Naive thymus-derived CD4-positive, alpha-beta T cell (primary cell): ENCODE measurements at regions not wholly inside any gene's neighbourhood (a gene's known extent, or its start where the extent isn't known, plus 50 kb on each side); places are given as distances from the start of the nearest gene placed in this dataset.
"Not testable (repeated sequence)": the region's sequence is repeated elsewhere in the genome, so short reads cannot be mapped to it uniquely, and the experiment has no call there.

Source experiments
- ATAC-seq: fragments of 150-1000 bp; cut with Tn5 transposase; 2 replicates; pipeline ENCODE4 v1.10.0; 2021; ENCODE audit warnings: mild to moderate bottlenecking, moderate library complexity
- CTCF ChIA-PET: fragments of 350-600 bp; sonication (Branson Sonifier 250); formaldehyde crosslinking; loops from one replicate; lab custom pipeline; 2021; ENCODE audit warnings: antibody characterized with exemption; lab: Charles Lee
- POLR2A ChIA-PET: fragments of 350-600 bp; sonication (Branson Sonifier 250); formaldehyde crosslinking; loops from one replicate; lab custom pipeline; 2021; ENCODE audit warnings: antibody characterized with exemption, inconsistent platforms; lab: Charles Lee
- DNase-seq, 9 donors: peaks; one replicate each; pipeline versions ENCODE4 v3.0.0 to v3.0.0-alpha.2; 2020 to 2022; ENCODE audit warnings: mixed read lengths in 1 of 9
- H3K27ac ChIP-seq: one replicate; pipeline ENCODE4 v1.7.0; 2013; ENCODE audit warnings: mild to moderate bottlenecking, low read depth, low read length, moderate library complexity
- H3K27me3 ChIP-seq, 2 donors: one replicate each; pipeline ENCODE4 v1.7.0; 2013; ENCODE audit warnings: low read length in 2 of 2, mild to moderate bottlenecking in 2 of 2, moderate library complexity in 2 of 2; ENCODE audit not compliant: control insufficient read depth in 2 of 2, insufficient read depth in 2 of 2
- H3K36me3 ChIP-seq, 3 experiments: 1 replicate in 2 of 3; 2 replicates in 1 of 3; pipeline ENCODE4 v1.7.0; 2013; ENCODE audit warnings: low read length in 3 of 3, mild to moderate bottlenecking in 3 of 3, moderate library complexity in 1 of 3; ENCODE audit not compliant: insufficient read depth in 3 of 3, control insufficient read depth in 2 of 3
- H3K4me1 ChIP-seq, 2 donors: one replicate each; pipeline ENCODE4 v1.7.0; 2013; ENCODE audit warnings: low read length in 2 of 2, mild to moderate bottlenecking in 2 of 2, moderate library complexity in 1 of 2; ENCODE audit not compliant: control insufficient read depth in 2 of 2, insufficient read depth in 2 of 2
- H3K4me3 ChIP-seq: 2 replicates; pipeline ENCODE4 v1.7.0; 2013; ENCODE audit warnings: mild to moderate bottlenecking, low read length
- H3K9me3 ChIP-seq, 3 experiments: 1 replicate in 2 of 3; 2 replicates in 1 of 3; pipeline ENCODE4 v1.7.0; 2013; ENCODE audit warnings: low read length in 3 of 3; ENCODE audit not compliant: control insufficient read depth in 2 of 3
- H3K27ac Mint-ChIP-seq, 9 donors: one replicate each; pipeline ENCODE4 v1.8.0; 2020 to 2022; ENCODE audit warnings: mixed read lengths in 9 of 9, mild to moderate bottlenecking in 8 of 9, moderate library complexity in 5 of 9, inconsistent platforms in 2 of 9
- H3K27me3 Mint-ChIP-seq, 5 donors: one replicate each; pipeline ENCODE4 v1.8.0; 2021 to 2022; ENCODE audit warnings: mixed read lengths in 5 of 5, mild to moderate bottlenecking in 1 of 5
- H3K36me3 Mint-ChIP-seq, 5 donors: one replicate each; pipeline ENCODE4 v1.8.0; 2020 to 2022; ENCODE audit warnings: mixed read lengths in 5 of 5, mild to moderate bottlenecking in 3 of 5, inconsistent platforms in 1 of 5
- H3K4me1 Mint-ChIP-seq, 7 donors: one replicate each; pipeline ENCODE4 v1.8.0; 2020 to 2022; ENCODE audit warnings: mixed read lengths in 7 of 7, mild to moderate bottlenecking in 3 of 7, inconsistent platforms in 1 of 7
- H3K4me3 Mint-ChIP-seq, 10 donors: one replicate each; pipeline ENCODE4 v1.8.0; 2020 to 2022; ENCODE audit warnings: mild to moderate bottlenecking in 10 of 10, mixed read lengths in 10 of 10, moderate library complexity in 6 of 10, inconsistent platforms in 2 of 10
- H3K9me3 Mint-ChIP-seq, 11 donors: one replicate each; pipeline ENCODE4 v1.8.0; 2020 to 2022; ENCODE audit warnings: mixed read lengths in 11 of 11, mild to moderate bottlenecking in 4 of 11, inconsistent platforms in 1 of 11, moderate library complexity in 1 of 11
- intact Hi-C, 2 donors: fragments of 100-400 bp; cut with micrococcal nuclease; formaldehyde crosslinking; loops; one replicate each; pipeline ENCODE4 v1.15.1; 2023

- ChIA-PET POLR2A (no interaction called here), CTCF (no interaction called here)
- DNase-seq (no peak), ATAC-seq (no peak)
- intact Hi-C loops = no loop called here
- Histone ChIP-seq H3K9me3 (no peaks in the 10 kb centered on the region), H3K4me3 (no peak overlapping the region), H3K27me3 (no peaks in the 10 kb centered on the region), H3K4me1 (no peaks in the 10 kb centered on the region), H3K36me3 (no peaks in the 10 kb centered on the region), H3K27ac (no peak overlapping the region)
- Mint-ChIP-seq H3K4me1 (no peaks in the 10 kb centered on the region), H3K36me3 (no peaks in the 10 kb centered on the region), H3K4me3 (no peak overlapping the region), H3K27ac (no peak overlapping the region), H3K27me3 (peaks cover 0 to 5% (median 0%) of the 10 kb centered on the region in 5 donors), H3K9me3 (peaks cover 2 to 49% (median 15%) of the 10 kb centered on the region in 11 donors)
Measured at GRCh38 chr15:23797747-23798446, 110.8 kb upstream of the NDN start.

GRCh38 chr15:23801881-23802280, 114.8 kb upstream of the NDN start:
- no peaks in the 10 kb centered on the region for H3K4me1 Mint-ChIP-seq
- peaks cover 2 to 29% (median 10%) of the 10 kb centered on the region in 11 donors for H3K9me3 Mint-ChIP-seq
- peaks cover 0 to 5% (median 0%) of the 10 kb centered on the region in 5 donors for H3K27me3 Mint-ChIP-seq
- Histone ChIP-seq H3K4me1 (no peaks in the 10 kb centered on the region), H3K27me3 (no peaks in the 10 kb centered on the region), H3K36me3 (no peaks in the 10 kb centered on the region), H3K27ac (no peak overlapping the region), H3K4me3 (no peak overlapping the region), H3K9me3 (no peaks in the 10 kb centered on the region)
- H3K27ac Mint-ChIP-seq = no peak overlapping the region
- ATAC-seq (no peak), DNase-seq (no peak)
- intact Hi-C loops = no loop called here
- CTCF ChIA-PET = no interaction called here
- H3K36me3 Mint-ChIP-seq = no peaks in the 10 kb centered on the region
- H3K4me3 Mint-ChIP-seq = no peak overlapping the region
- POLR2A ChIA-PET = no interaction called here

GRCh38 chr15:23802896-23803435, 115.9 kb upstream of the NDN start:
- H3K4me1 ChIP-seq, H3K4me3 ChIP-seq, H3K27ac Mint-ChIP-seq, H3K27me3 ChIP-seq, POLR2A ChIA-PET, H3K9me3 ChIP-seq, H3K4me3 Mint-ChIP-seq, H3K36me3 ChIP-seq, ATAC-seq, H3K27ac ChIP-seq, CTCF ChIA-PET, intact Hi-C loops, H3K27me3 Mint-ChIP-seq, H3K36me3 Mint-ChIP-seq, DNase-seq, H3K4me1 Mint-ChIP-seq: not testable (repeated sequence)
- H3K9me3 Mint-ChIP-seq = peaks cover 0 to 27% (median 10%) of the 10 kb centered on the region in 11 donors

- H3K4me1 Mint-ChIP-seq = no peaks in the 10 kb centered on the region
- Histone ChIP-seq H3K36me3 (no peaks in the 10 kb centered on the region), H3K27ac (no peak overlapping the region), H3K27me3 (no peaks in the 10 kb centered on the region), H3K4me3 (no peak overlapping the region), H3K4me1 (no peaks in the 10 kb centered on the region), H3K9me3 (no peaks in the 10 kb centered on the region)
- H3K27me3 Mint-ChIP-seq = no peaks in the 10 kb centered on the region
- ChIA-PET POLR2A (no interaction called here), CTCF (no interaction called here)
- DNase-seq (no peak), ATAC-seq (no peak)
- intact Hi-C loops = no loop called here
- no peak overlapping the region for H3K4me3 Mint-ChIP-seq
- peaks cover 0 to 29% (median 10%) of the 10 kb centered on the region in 11 donors for H3K9me3 Mint-ChIP-seq
- H3K36me3 Mint-ChIP-seq = no peaks in the 10 kb centered on the region
- no peak overlapping the region for H3K27ac Mint-ChIP-seq
Measured at GRCh38 chr15:23806980-23807379, 119.9 kb upstream of the NDN start.

GRCh38 chr15:23823508-23823907, 136.4 kb upstream of the NDN start:
- intact Hi-C loops = no loop called here
- POLR2A ChIA-PET = no interaction called here
- CTCF ChIA-PET = no interaction called here

GRCh38 chr15:23828786-23829185, 141.7 kb upstream of the NDN start:
- H3K4me1 Mint-ChIP-seq = no peaks in the 10 kb centered on the region
- Histone ChIP-seq H3K36me3 (no peaks in the 10 kb centered on the region), H3K27ac (no peak overlapping the region), H3K27me3 (no peaks in the 10 kb centered on the region), H3K9me3 (peaks cover 0 to 2% (median 0%) of the 10 kb centered on the region in 3 experiments), H3K4me1 (no peaks in the 10 kb centered on the region), H3K4me3 (no peak overlapping the region)
- no peak overlapping the region for H3K4me3 Mint-ChIP-seq
- ChIA-PET CTCF (no interaction called here), POLR2A (no interaction called here)
- H3K9me3 Mint-ChIP-seq = peaks cover 0 to 16% (median 3%) of the 10 kb centered on the region in 11 donors
- no peaks in the 10 kb centered on the region for H3K27me3 Mint-ChIP-seq
- no peaks in the 10 kb centered on the region for H3K36me3 Mint-ChIP-seq
- H3K27ac Mint-ChIP-seq = no peak overlapping the region
- ATAC-seq (no peak), DNase-seq (no peak)
- intact Hi-C loops = no loop called here

More at GRCh38 chr15:23823508-23823907, 136.4 kb upstream of the NDN start:
- Histone ChIP-seq H3K27ac (no peak overlapping the region), H3K27me3 (no peaks in the 10 kb centered on the region), H3K36me3 (no peaks in the 10 kb centered on the region), H3K4me3 (no peak overlapping the region), H3K9me3 (peaks cover 0 to 6% (median 0%) of the 10 kb centered on the region in 3 experiments), H3K4me1 (no peaks in the 10 kb centered on the region)
- no peaks in the 10 kb centered on the region for H3K4me1 Mint-ChIP-seq
- H3K4me3 Mint-ChIP-seq = no peak overlapping the region
- no peaks in the 10 kb centered on the region for H3K36me3 Mint-ChIP-seq
- H3K9me3 Mint-ChIP-seq = peaks cover 0 to 16% (median 5%) of the 10 kb centered on the region in 11 donors
- no peaks in the 10 kb centered on the region for H3K27me3 Mint-ChIP-seq
- no peak for ATAC-seq
- no peak overlapping the region for H3K27ac Mint-ChIP-seq
- no peak for DNase-seq

- intact Hi-C loops = no loop called here
- H3K4me1 Mint-ChIP-seq = no peaks in the 10 kb centered on the region
- Histone ChIP-seq H3K9me3 (no peaks in the 10 kb centered on the region), H3K4me3 (no peak overlapping the region), H3K27me3 (no peaks in the 10 kb centered on the region), H3K4me1 (no peaks in the 10 kb centered on the region), H3K36me3 (no peaks in the 10 kb centered on the region), H3K27ac (no peak overlapping the region)
- no peaks in the 10 kb centered on the region for H3K27me3 Mint-ChIP-seq
- H3K9me3 Mint-ChIP-seq = peaks cover 0 to 32% (median 8%) of the 10 kb centered on the region in 11 donors
- CTCF ChIA-PET = no interaction called here
- no peak overlapping the region for H3K4me3 Mint-ChIP-seq
- DNase-seq (no peak), ATAC-seq (no peak)
- H3K36me3 Mint-ChIP-seq = no peaks in the 10 kb centered on the region
- no peak overlapping the region for H3K27ac Mint-ChIP-seq
- POLR2A ChIA-PET = no interaction called here
Measured at GRCh38 chr15:23835953-23836352, 148.8 kb upstream of the NDN start.
